ENCODE measurements at regions not wholly inside any gene's neighbourhood (a gene's known extent, or its start where the extent isn't known, plus 50 kb on each side); places are given as distances from the start of the nearest gene placed in this dataset.

- Histone ChIP-seq H3K36me3 (ENCODE audit: low read length) (no peaks in the 10 kb centered on the region), H3F3A (ENCODE audit: insufficient read depth) (no peaks in the 10 kb centered on the region), H2AFZ (ENCODE audit: low read depth, low read length, severe bottlenecking) (no peak overlapping the region), H3K9me3 (ENCODE audit: insufficient read depth, low read length) (no peaks in the 10 kb centered on the region), H3K9me2 (replicated peaks; ENCODE audit: insufficient read depth, low read length) (no peaks in the 10 kb centered on the region), H3K79me2 (ENCODE audit: insufficient read depth, low read length) (no peaks in the 10 kb centered on the region), H3K9ac (ENCODE audit: low read length) (0 out of 2 replicates have a peak overlapping the region, but pooled peaks have one; percentile 6), H3K27me3 (ENCODE audit: low read length) (no peaks in the 10 kb centered on the region), H4K20me1 (ENCODE audit: low read depth, low read length) (no peaks in the 10 kb centered on the region), H3K27ac (ENCODE audit: low read depth, low read length) (no peak overlapping the region), H3K4me3 (ENCODE audit: insufficient read depth, low read length, poor library complexity, severe bottlenecking) (no peak overlapping the region), H3K4me2 (ENCODE audit: low read depth, low read length, poor library complexity, severe bottlenecking) (peak overlapping the region; percentile 20)
- no peak for TF ChIP-seq CTCF (IDR thresholded peaks at IDR 0.05; ENCODE audit: insufficient read depth, low read length, poor library complexity, severe bottlenecking)
- TF ChIP-seq EZH2phosphoT487 (conservative IDR thresholded peaks at IDR 0.05; ENCODE audit: low read length), result no peak
Observed at GRCh38 chr2:30310371-30310770, 79.0 kb downstream of the LBH start.

- no peak overlapping the region for H3K4me3 ChIP-seq (ENCODE audit: insufficient read depth, low read length, poor library complexity, severe bottlenecking)
- TF ChIP-seq EZH2phosphoT487 (conservative IDR thresholded peaks at IDR 0.05; ENCODE audit: low read length) (no peak), CTCF (IDR thresholded peaks at IDR 0.05; ENCODE audit: insufficient read depth, low read length, poor library complexity, severe bottlenecking) (no peak)
- H2AFZ ChIP-seq (ENCODE audit: low read depth, low read length, severe bottlenecking), result no peak overlapping the region
- no peaks in the 10 kb centered on the region for H3K27me3 ChIP-seq (ENCODE audit: low read length)
- no peak overlapping the region for H3K27ac ChIP-seq (ENCODE audit: low read depth, low read length)
- peak overlapping the region; percentile 20 for H3K4me2 ChIP-seq (ENCODE audit: low read depth, low read length, poor library complexity, severe bottlenecking)
- H3K9me2 ChIP-seq (replicated peaks; ENCODE audit: insufficient read depth, low read length), result no peaks in the 10 kb centered on the region
- H3K9ac ChIP-seq (ENCODE audit: low read length), result 0 out of 2 replicates have a peak overlapping the region, but pooled peaks have one; percentile 6
- no peaks in the 10 kb centered on the region for H3F3A ChIP-seq (ENCODE audit: insufficient read depth)
- no peaks in the 10 kb centered on the region for H4K20me1 ChIP-seq (ENCODE audit: low read depth, low read length)
- H3K36me3 ChIP-seq (ENCODE audit: low read length), result no peaks in the 10 kb centered on the region
- H3K9me3 ChIP-seq (ENCODE audit: insufficient read depth, low read length), result no peaks in the 10 kb centered on the region
- no peaks in the 10 kb centered on the region for H3K79me2 ChIP-seq (ENCODE audit: insufficient read depth, low read length)
Observed at GRCh38 chr2:30310955-30311354, 79.6 kb downstream of the LBH start.

- H2AFZ ChIP-seq (ENCODE audit: low read depth, low read length, severe bottlenecking), result no peak overlapping the region
- H3K9me3 ChIP-seq (ENCODE audit: insufficient read depth, low read length), result no peaks in the 10 kb centered on the region
- H3K9me2 ChIP-seq (replicated peaks; ENCODE audit: insufficient read depth, low read length), result no peaks in the 10 kb centered on the region
- TF ChIP-seq CTCF (IDR thresholded peaks at IDR 0.05; ENCODE audit: insufficient read depth, low read length, poor library complexity, severe bottlenecking), result no peak
- H3F3A ChIP-seq (ENCODE audit: insufficient read depth), result no peaks in the 10 kb centered on the region
- no peak overlapping the region for H3K4me2 ChIP-seq (ENCODE audit: low read depth, low read length, poor library complexity, severe bottlenecking)
- H4K20me1 ChIP-seq (ENCODE audit: low read depth, low read length), result no peaks in the 10 kb centered on the region
- no peak overlapping the region for H3K9ac ChIP-seq (ENCODE audit: low read length)
- no peak overlapping the region for H3K4me3 ChIP-seq (ENCODE audit: insufficient read depth, low read length, poor library complexity, severe bottlenecking)
- H3K27ac ChIP-seq (ENCODE audit: low read depth, low read length), result no peak overlapping the region
- H3K36me3 ChIP-seq (ENCODE audit: low read length), result no peaks in the 10 kb centered on the region
- no peaks in the 10 kb centered on the region for H3K27me3 ChIP-seq (ENCODE audit: low read length)
- H3K79me2 ChIP-seq (ENCODE audit: insufficient read depth, low read length), result no peaks in the 10 kb centered on the region
Observed at GRCh38 chr2:30311711-30312110, 80.4 kb downstream of the LBH start.
